GM12891 (cell line): ENCODE measurements at regions not wholly inside any gene's neighbourhood (a gene's known extent, or its start where the extent isn't known, plus 50 kb on each side); places are given as distances from the start of the nearest gene placed in this dataset.

Source experiments
- PAX5 ChIP-seq: IDR thresholded peaks from 2 replicates; pipeline ENCODE4 v1.6.1; 2011; ENCODE audit warnings: low read length, moderate library complexity, mild to moderate bottlenecking; ENCODE audit not compliant: insufficient read depth, severe bottlenecking
- POLR2A ChIP-seq: IDR thresholded peaks from 2 replicates; pipeline ENCODE4 v1.6.1; 2011; ENCODE audit warnings: low read depth, low read length, control low read depth
- POLR2AphosphoS5 ChIP-seq: IDR thresholded peaks from 2 replicates; pipeline ENCODE4 v1.6.1; 2011; ENCODE audit warnings: low read depth, low read length, control low read depth
- POU2F2 ChIP-seq: IDR thresholded peaks from 2 replicates; pipeline ENCODE4 v1.6.1; 2011; ENCODE audit warnings: low read depth, mild to moderate bottlenecking, control low read depth, low read length, moderate library complexity
- SPI1 ChIP-seq: IDR thresholded peaks from 2 replicates; pipeline ENCODE4 v1.6.1; 2011; ENCODE audit warnings: low read depth, low read length, control low read depth
- TAF1 ChIP-seq: IDR thresholded peaks from 2 replicates; pipeline ENCODE4 v1.6.1; 2011; ENCODE audit warnings: low read depth, low read length, control low read depth

DNA sequence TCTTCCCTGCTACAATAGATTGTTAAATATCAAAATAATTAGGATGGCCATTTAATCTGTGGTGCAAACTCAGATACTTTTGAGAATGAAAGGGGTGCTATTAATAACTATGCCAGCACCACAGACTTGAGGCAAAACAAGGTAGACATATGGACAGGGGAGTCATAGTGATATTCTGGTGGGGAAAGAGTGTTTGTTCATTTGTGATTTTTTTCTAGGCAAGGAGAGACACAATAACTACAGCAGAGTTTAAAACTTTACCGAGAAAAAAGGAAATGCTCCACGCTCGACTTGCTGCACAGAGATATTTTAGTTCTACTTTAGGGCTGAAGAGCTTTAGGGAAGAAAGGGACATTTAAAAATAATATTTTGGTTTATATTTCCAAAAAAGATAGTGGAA, 611.2 kb upstream of the GRM7 start:
- TF ChIP-seq TAF1 (no peak), POLR2AphosphoS5 (no peak), POLR2A (no peak), POU2F2 (no peak), PAX5 (no peak), SPI1 (peak; percentile 72; the same call in 1 of the 2 replicates)
